HEK293 (cell line): ENCODE measurements at regions not wholly inside any gene's neighbourhood (a gene's known extent, or its start where the extent isn't known, plus 50 kb on each side); places are given as distances from the start of the nearest gene placed in this dataset.

Source experiments
- CTCF ChIA-PET: fragments of 350-600 bp; formaldehyde crosslinking; extraction: SDS; loops from one replicate; lab custom pipeline; 2021; ENCODE audit warnings: antibody characterized with exemption; lab: Yijun Ruan, JAX
- POLR2A ChIA-PET: fragments of 300-600 bp; formaldehyde crosslinking; extraction: SDS; loops from one replicate; lab custom pipeline; 2020; ENCODE audit warnings: antibody characterized with exemption, inconsistent platforms; lab: Yijun Ruan, JAX
- H3K27ac ChIP-seq: fragments of 200-500 bp; sonication (Bioruptor generic); 2 replicates; pipeline ENCODE4 v1.5.1; 2014; ENCODE audit warnings: low read depth, low read length, control low read depth, inconsistent platforms; ENCODE audit errors: extremely low read depth
- H3K36me3 ChIP-seq, 2 experiments: fragments of 200-500 bp in 1 of 2; sonication (Bioruptor generic) in 1 of 2; 1 replicate in 1 of 2; 2 replicates in 1 of 2; pipeline ENCODE4 v1.5.1; 2014 to 2017; ENCODE audit warnings: inconsistent platforms in 2 of 2, low read length in 2 of 2; ENCODE audit not compliant: control insufficient read depth in 2 of 2, insufficient read depth in 1 of 2
- H3K4me1 ChIP-seq: fragments of 200-500 bp; sonication (Bioruptor generic); 2 replicates; pipeline ENCODE4 v1.5.1; 2014; ENCODE audit warnings: mild to moderate bottlenecking, low read length, inconsistent platforms; ENCODE audit not compliant: control insufficient read depth, insufficient read depth
- H3K4me3 ChIP-seq: 2 replicates; pipeline ENCODE4 v1.5.1; 2011; ENCODE audit warnings: low read depth, mild to moderate bottlenecking, control low read depth, low read length, moderate library complexity
- H3K9me3 ChIP-seq: fragments of 200-500 bp; sonication (Bioruptor generic); 2 replicates; pipeline ENCODE4 v1.5.1; 2014; ENCODE audit warnings: low read depth, low read length, inconsistent platforms; ENCODE audit not compliant: control insufficient read depth, insufficient read depth
- BCL11A ChIP-seq: fragments of 450-650 bp; formaldehyde crosslinking; IDR thresholded peaks from 2 replicates; pipeline ENCODE4 v1.5.1; 2016; ENCODE audit warnings: low read depth, missing biosample characterization, missing genetic modification characterization
- BCL6B ChIP-seq: fragments of 450-650 bp; formaldehyde crosslinking; IDR thresholded peaks from 2 replicates; pipeline ENCODE4 v1.5.1; 2017; ENCODE audit warnings: missing biosample characterization, missing genetic modification characterization
- CTCF ChIP-seq: fragments of 450-650 bp; formaldehyde crosslinking; IDR thresholded peaks from 2 replicates; pipeline ENCODE4 v1.5.1; 2016; ENCODE audit warnings: missing biosample characterization, missing genetic modification characterization
- KLF1 ChIP-seq: fragments of 450-650 bp; formaldehyde crosslinking; IDR thresholded peaks from 2 replicates; pipeline ENCODE4 v1.5.1; 2016; ENCODE audit warnings: missing biosample characterization, missing genetic modification characterization
- MEIS1 ChIP-seq: sonication (generic); formaldehyde crosslinking; IDR thresholded peaks from 2 replicates; pipeline ENCODE4 v1.8.1; 2022; ENCODE audit warnings: missing genetic modification reagents, mild to moderate bottlenecking, borderline replicate concordance
- REST ChIP-seq: fragments of 450-650 bp; formaldehyde crosslinking; IDR thresholded peaks from 2 replicates; pipeline ENCODE4 v1.5.1; 2016; ENCODE audit warnings: missing biosample characterization, missing genetic modification characterization
- YY1 ChIP-seq: fragments of 450-650 bp; formaldehyde crosslinking; IDR thresholded peaks from 2 replicates; pipeline ENCODE4 v1.5.1; 2018; ENCODE audit warnings: missing biosample characterization, missing genetic modification characterization
- ZBTB17 ChIP-seq: fragments of 450-650 bp; formaldehyde crosslinking; IDR thresholded peaks from 2 replicates; pipeline ENCODE4 v1.5.1; 2016; ENCODE audit warnings: missing biosample characterization, missing genetic modification characterization
- ZFP69B ChIP-seq: fragments of 450-650 bp; formaldehyde crosslinking; IDR thresholded peaks from 2 replicates; pipeline ENCODE4 v1.5.1; 2016; ENCODE audit warnings: missing biosample characterization, missing genetic modification characterization
- ZNF121 ChIP-seq: fragments of 450-650 bp; formaldehyde crosslinking; IDR thresholded peaks from 2 replicates; pipeline ENCODE4 v1.5.1; 2016; ENCODE audit warnings: missing biosample characterization, missing genetic modification characterization
- ZNF133 ChIP-seq: fragments of 450-650 bp; formaldehyde crosslinking; IDR thresholded peaks from 2 replicates; pipeline ENCODE4 v1.5.1; 2016; ENCODE audit warnings: missing biosample characterization, missing genetic modification characterization
- ZNF174 ChIP-seq: fragments of 450-650 bp; formaldehyde crosslinking; IDR thresholded peaks from 2 replicates; pipeline ENCODE4 v1.5.0; 2017; ENCODE audit warnings: missing biosample characterization, mild to moderate bottlenecking, missing genetic modification characterization
- ZNF211 ChIP-seq: fragments of 450-650 bp; formaldehyde crosslinking; IDR thresholded peaks from 2 replicates; pipeline ENCODE4 v1.5.1; 2016; ENCODE audit warnings: low read depth, missing biosample characterization, missing genetic modification characterization
- ZNF302 ChIP-seq: fragments of 450-650 bp; formaldehyde crosslinking; IDR thresholded peaks from 2 replicates; pipeline ENCODE4 v1.5.1; 2016; ENCODE audit warnings: missing biosample characterization, missing genetic modification characterization, low read depth
- ZNF311 ChIP-seq: fragments of 450-650 bp; formaldehyde crosslinking; IDR thresholded peaks from 2 replicates; pipeline ENCODE4 v1.5.1; 2017; ENCODE audit warnings: missing biosample characterization, missing genetic modification characterization, borderline replicate concordance
- ZNF350 ChIP-seq: fragments of 450-650 bp; formaldehyde crosslinking; IDR thresholded peaks from 2 replicates; pipeline ENCODE4 v1.5.0; 2017; ENCODE audit warnings: missing biosample characterization, mild to moderate bottlenecking, missing genetic modification characterization
- ZNF416 ChIP-seq: fragments of 450-650 bp; formaldehyde crosslinking; IDR thresholded peaks from 2 replicates; pipeline ENCODE4 v1.5.1; 2016; ENCODE audit warnings: missing biosample characterization, missing genetic modification characterization
- ZNF530 ChIP-seq: fragments of 450-650 bp; formaldehyde crosslinking; IDR thresholded peaks from 2 replicates; pipeline ENCODE4 v1.5.1; 2016; ENCODE audit warnings: low read depth, missing biosample characterization, missing genetic modification characterization
- ZNF626 ChIP-seq: fragments of 450-650 bp; sonication (Bioruptor Pico); formaldehyde crosslinking; IDR thresholded peaks from 2 replicates; pipeline ENCODE4 v1.5.1; 2018; ENCODE audit warnings: missing biosample characterization, missing genetic modification characterization, inconsistent platforms
- ZNF707 ChIP-seq: fragments of 450-650 bp; formaldehyde crosslinking; IDR thresholded peaks from 2 replicates; pipeline ENCODE4 v1.5.1; 2016; ENCODE audit warnings: missing biosample characterization, missing genetic modification characterization
- ZNF830 ChIP-seq: fragments of 450-650 bp; IDR thresholded peaks from 2 replicates; pipeline ENCODE4 v1.5.0; 2018; ENCODE audit warnings: missing biosample characterization, missing genetic modification characterization, low read depth, mild to moderate bottlenecking, moderate library complexity
- ZNF837 ChIP-seq: fragments of 450-650 bp; formaldehyde crosslinking; IDR thresholded peaks from 2 replicates; pipeline ENCODE4 v1.5.1; 2016; ENCODE audit warnings: missing biosample characterization, missing genetic modification characterization
- ZSCAN4 ChIP-seq: fragments of 450-650 bp; formaldehyde crosslinking; IDR thresholded peaks from 2 replicates; pipeline ENCODE4 v1.5.1; 2017; ENCODE audit warnings: missing biosample characterization, missing genetic modification characterization

- Histone ChIP-seq H3K36me3 (no peaks in the 10 kb centered on the region), H3K4me1 (no peaks in the 10 kb centered on the region), H3K4me3 (no peak overlapping the region), H3K27ac (no peak overlapping the region), H3K9me3 (no peaks in the 10 kb centered on the region)
- no peak for TF ChIP-seq ZNF133
- no peak for TF ChIP-seq ZNF626
- no peak for TF ChIP-seq BCL6B (tag by site-specific recombination)
- ChIA-PET CTCF (no interaction called here), POLR2A (no interaction called here)
Observed at GRCh38 chr4:81971061-81971460, 402.7 kb downstream of the HNRNPD start.

GRCh38 chr4:81970454-81970853, 403.3 kb downstream of the HNRNPD start:
- CTCF ChIA-PET = no interaction called here
- H3K4me1 ChIP-seq = no peaks in the 10 kb centered on the region
- no peaks in the 10 kb centered on the region for H3K9me3 ChIP-seq
- no peak overlapping the region for H3K27ac ChIP-seq
- H3K36me3 ChIP-seq = no peaks in the 10 kb centered on the region
- TF ChIP-seq ZNF211 (tag by site-specific recombination) (no peak), ZNF416 (no peak), ZSCAN4 (tag by site-specific recombination) (no peak), YY1 (tag by site-specific recombination) (no peak), KLF1 (tag by site-specific recombination) (no peak), REST (tag by site-specific recombination) (no peak), ZNF837 (tag by site-specific recombination) (no peak), ZNF530 (tag by site-specific recombination) (no peak), ZNF311 (no peak), ZNF174 (no peak), ZNF121 (no peak), ZNF830 (tag by site-specific recombination) (no peak), ZNF302 (no peak), ZBTB17 (tag by site-specific recombination) (no peak), CTCF (tag by site-specific recombination) (no peak), ZNF707 (tag by site-specific recombination) (no peak), ZNF350 (tag by site-specific recombination) (no peak), ZFP69B (tag by site-specific recombination) (no peak), BCL11A (tag by site-specific recombination) (no peak), MEIS1 (CRISPR knock-in tag) (no peak)
- H3K4me3 ChIP-seq = no peak overlapping the region
- POLR2A ChIA-PET = no interaction called here
